HCT116 (cell line): ENCODE measurements at regions not wholly inside any gene's neighbourhood (a gene's known extent, or its start where the extent isn't known, plus 50 kb on each side); places are given as distances from the start of the nearest gene placed in this dataset.

Source experiments
- ATAC-seq: fragments of 200-7000 bp; cut with Tn5 transposase; 2 replicates; pipeline ENCODE4 v1.9.1; 2020; ENCODE audit warnings: mild to moderate bottlenecking, moderate library complexity
- BruUV-seq: library from RNA; stranded (reverse); fragments of 400-500 nt; replicated peaks from 2 replicates; lab custom pipeline; 2021; lab: Mats Ljungman, UMichigan
- CTCF ChIA-PET: fragments of 300-600 bp; sonication (Branson Sonifier 250); formaldehyde crosslinking; loops from one replicate; lab custom pipeline; 2021; ENCODE audit warnings: antibody characterized with exemption; lab: Charles Lee
- POLR2A ChIA-PET: fragments of 300-600, 350-600 bp; sonication (Branson Sonifier 250); formaldehyde crosslinking; loops from one replicate; lab custom pipeline; 2021; ENCODE audit warnings: antibody characterized with exemption; lab: Charles Lee
- RAD21 ChIA-PET, 2 experiments: fragments of 300-600 bp; sonication (Branson Sonifier 250); formaldehyde crosslinking; loops; one replicate each; lab custom pipeline; 2023; ENCODE audit warnings: low total read pairs in 2 of 2; ENCODE audit not compliant: uncharacterized antibody in 2 of 2, unreplicated experiment in 2 of 2, low non-redundant PET in 1 of 2; lab: Charles Lee
- DNase-seq: peaks from one replicate; pipeline ENCODE4 v3.0.0-alpha.2; 2010; ENCODE audit warnings: low read depth, low spot score
- H2AFZ ChIP-seq: fragments of 200-600 bp; shearing (Covaris generic), sonication (generic); 2 replicates; pipeline ENCODE4 v1.6.1; 2017; ENCODE audit warnings: low read depth, mixed run types, mixed read lengths, antibody characterized with exemption, low read length; ENCODE audit not compliant: poor library complexity, severe bottlenecking
- H3K27ac ChIP-seq: 2 replicates; pipeline ENCODE4 v1.5.1; 2012; ENCODE audit warnings: low read depth, low read length
- H3K27me3 ChIP-seq: fragments of 200-600 bp; sonication (generic); 2 replicates; pipeline ENCODE4 v1.6.1; 2016; ENCODE audit warnings: mixed run types, low read length, mixed read lengths; ENCODE audit not compliant: insufficient read depth
- H3K36me3 ChIP-seq, 2 experiments: fragments of 200-500 bp in 1 of 2; fragments of 200-600 bp in 1 of 2; sonication (Bioruptor generic) in 1 of 2; sonication (generic) in 1 of 2; 2 replicates each; pipeline versions ENCODE4 v1.5.1 to v1.6.1; 2014 to 2016; ENCODE audit warnings: low read length in 2 of 2, inconsistent platforms in 1 of 2, mixed read lengths in 1 of 2, mixed run types in 1 of 2; ENCODE audit not compliant: insufficient read depth in 2 of 2, control insufficient read depth in 1 of 2
- H3K4me1 ChIP-seq, 2 experiments: fragments of 200-600 bp in 1 of 2; sonication (generic) in 1 of 2; 2 replicates each; pipeline versions ENCODE4 v1.5.1 to v1.6.1; 2012 to 2017; ENCODE audit warnings: low read length in 2 of 2, inconsistent platforms in 1 of 2, mild to moderate bottlenecking in 1 of 2, mixed read lengths in 1 of 2, mixed run types in 1 of 2, moderate library complexity in 1 of 2; ENCODE audit not compliant: insufficient read depth in 2 of 2, control insufficient read depth in 1 of 2
- H3K4me2 ChIP-seq: fragments of 200-600 bp; sonication (generic); 2 replicates; pipeline ENCODE4 v1.6.1; 2017; ENCODE audit warnings: mixed run types, low read length, mixed read lengths
- H3K4me3 ChIP-seq, 2 experiments: fragments of 200-600 bp in 1 of 2; sonication (generic) in 1 of 2; replicated peaks in 1 of 2; 2 replicates each; pipeline ENCODE4 v1.5.1; 2011 to 2016; ENCODE audit warnings: low read length in 2 of 2, control low read depth in 1 of 2, low read depth in 1 of 2, mild to moderate bottlenecking in 1 of 2, mixed read lengths in 1 of 2, mixed run types in 1 of 2
- H3K79me2 ChIP-seq: fragments of 200-600 bp; sonication (generic); 2 replicates; pipeline ENCODE4 v1.6.1; 2017; ENCODE audit warnings: mild to moderate bottlenecking, mixed run types, low read length, moderate library complexity, mixed read lengths; ENCODE audit not compliant: insufficient read depth
- H3K9ac ChIP-seq: fragments of 200-600 bp; sonication (generic); 2 replicates; pipeline ENCODE4 v1.6.1; 2016; ENCODE audit warnings: low read length, mixed read lengths
- H3K9me2 ChIP-seq: fragments of 200-600 bp; sonication (generic), shearing (Covaris generic); 2 replicates; pipeline ENCODE4 v1.6.1; 2017; ENCODE audit warnings: mixed run types, mild to moderate bottlenecking, moderate library complexity; ENCODE audit not compliant: insufficient read depth
- H3K9me3 ChIP-seq, 2 experiments: fragments of 200-500 bp in 1 of 2; fragments of 200-600 bp in 1 of 2; sonication (Bioruptor generic) in 1 of 2; sonication (generic) in 1 of 2; 2 replicates each; pipeline ENCODE4 v1.6.1; 2014 to 2017; ENCODE audit warnings: low read length in 2 of 2, mixed read lengths in 2 of 2, inconsistent platforms in 1 of 2, low read depth in 1 of 2, mild to moderate bottlenecking in 1 of 2, mixed run types in 1 of 2, moderate library complexity in 1 of 2; ENCODE audit not compliant: control insufficient read depth in 1 of 2, insufficient read depth in 1 of 2
- H4K20me1 ChIP-seq: fragments of 200-600 bp; sonication (generic), shearing (Covaris generic); 2 replicates; pipeline ENCODE4 v1.6.1; 2017; ENCODE audit warnings: mixed run types, mild to moderate bottlenecking, moderate library complexity; ENCODE audit not compliant: insufficient read depth
- CTCF ChIP-seq, 3 experiments: fragments of 200-600 bp in 1 of 3; sonication (generic) in 1 of 3; IDR thresholded peaks in 2 of 3; conservative IDR thresholded peaks in 1 of 3; 2 replicates each; pipeline ENCODE4 v1.5.1; 2012 to 2017; ENCODE audit warnings: low read depth in 2 of 3, low read length in 2 of 3, antibody characterized with exemption in 1 of 3, borderline replicate concordance in 1 of 3, control low read depth in 1 of 3, mild to moderate bottlenecking in 1 of 3, mixed read lengths in 1 of 3, mixed run types in 1 of 3, moderate library complexity in 1 of 3; ENCODE audit not compliant: insufficient read depth in 1 of 3
- JUND ChIP-seq: IDR thresholded peaks from 2 replicates; pipeline ENCODE4 v1.6.1; 2012
- POLR2AphosphoS5 ChIP-seq: IDR thresholded peaks from 2 replicates; pipeline ENCODE4 v1.6.1; 2011; ENCODE audit warnings: mild to moderate bottlenecking, low read depth, low read length, moderate library complexity
- TCF7L2 ChIP-seq: IDR thresholded peaks from 2 replicates; pipeline ENCODE4 v1.7.0; 2011; ENCODE audit warnings: borderline replicate concordance, inconsistent platforms; ENCODE audit not compliant: insufficient read depth, insufficient read length; ENCODE audit errors: extremely low read depth
- ZNF274 ChIP-seq: fragments of 200-500 bp; sonication (Bioruptor generic); IDR thresholded peaks from 2 replicates; pipeline ENCODE4 v1.6.1; 2014; ENCODE audit warnings: mild to moderate bottlenecking, low read depth, low read length, inconsistent platforms
- intact Hi-C: fragments of 100-400 bp; cut with micrococcal nuclease; formaldehyde crosslinking; loops from 2 replicates; pipeline ENCODE4 v1.10.0; 2022
- TF ChIP-seq, protein P1 (sequence below): IDR thresholded peaks from 2 replicates; pipeline ENCODE4 v1.6.1; 2012; ENCODE audit warnings: low read depth
- TF ChIP-seq, protein P2 (sequence below): IDR thresholded peaks from 2 replicates; pipeline ENCODE4 v1.6.1; 2011; ENCODE audit warnings: mild to moderate bottlenecking, low read length, moderate library complexity; ENCODE audit not compliant: insufficient replicate concordance; ENCODE audit errors: extremely low read depth
- TF ChIP-seq, protein P3 (sequence below): IDR thresholded peaks from 2 replicates; pipeline ENCODE4 v1.6.1; 2012

DNA sequence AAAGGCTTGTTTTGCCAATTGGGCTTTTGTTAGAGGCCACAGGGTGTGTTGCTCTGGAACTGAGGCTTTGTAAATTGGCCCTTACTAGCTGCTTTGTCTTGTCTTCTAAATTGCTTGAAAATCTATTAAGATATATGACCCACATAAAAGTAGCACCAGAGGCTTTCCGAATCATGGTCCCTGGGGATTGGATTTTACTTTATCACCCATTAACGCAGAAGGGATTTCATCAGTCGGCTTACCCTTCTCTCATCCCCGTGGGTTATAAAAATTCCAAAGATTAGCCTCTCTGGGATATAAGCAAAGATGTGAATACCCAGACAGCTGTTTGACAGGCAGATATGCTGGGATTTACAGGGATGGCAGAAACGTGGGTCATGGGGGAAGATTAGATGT lies 98.3 kb upstream of the CHL1 start:
- Histone ChIP-seq H3K79me2 (no peaks in the 10 kb centered on the region), H3K36me3 (no peaks in the 10 kb centered on the region), H2AFZ (no peak overlapping the region), H3K4me1 (no peaks in the 10 kb centered on the region), H4K20me1 (no peaks in the 10 kb centered on the region), H3K27me3 (no peaks in the 10 kb centered on the region), H3K4me3 (no peak overlapping the region), H3K4me2 (no peak overlapping the region), H3K9me3 (peaks cover 10 to 16% of the 10 kb centered on the region in 2 experiments; a peak in 3 of 4 replicates), H3K27ac (no peak overlapping the region), H3K9me2 (no peaks in the 10 kb centered on the region), H3K9ac (no peak overlapping the region)
- no TSS peak for BruUV-seq
- TF ChIP-seq, protein P1, sequence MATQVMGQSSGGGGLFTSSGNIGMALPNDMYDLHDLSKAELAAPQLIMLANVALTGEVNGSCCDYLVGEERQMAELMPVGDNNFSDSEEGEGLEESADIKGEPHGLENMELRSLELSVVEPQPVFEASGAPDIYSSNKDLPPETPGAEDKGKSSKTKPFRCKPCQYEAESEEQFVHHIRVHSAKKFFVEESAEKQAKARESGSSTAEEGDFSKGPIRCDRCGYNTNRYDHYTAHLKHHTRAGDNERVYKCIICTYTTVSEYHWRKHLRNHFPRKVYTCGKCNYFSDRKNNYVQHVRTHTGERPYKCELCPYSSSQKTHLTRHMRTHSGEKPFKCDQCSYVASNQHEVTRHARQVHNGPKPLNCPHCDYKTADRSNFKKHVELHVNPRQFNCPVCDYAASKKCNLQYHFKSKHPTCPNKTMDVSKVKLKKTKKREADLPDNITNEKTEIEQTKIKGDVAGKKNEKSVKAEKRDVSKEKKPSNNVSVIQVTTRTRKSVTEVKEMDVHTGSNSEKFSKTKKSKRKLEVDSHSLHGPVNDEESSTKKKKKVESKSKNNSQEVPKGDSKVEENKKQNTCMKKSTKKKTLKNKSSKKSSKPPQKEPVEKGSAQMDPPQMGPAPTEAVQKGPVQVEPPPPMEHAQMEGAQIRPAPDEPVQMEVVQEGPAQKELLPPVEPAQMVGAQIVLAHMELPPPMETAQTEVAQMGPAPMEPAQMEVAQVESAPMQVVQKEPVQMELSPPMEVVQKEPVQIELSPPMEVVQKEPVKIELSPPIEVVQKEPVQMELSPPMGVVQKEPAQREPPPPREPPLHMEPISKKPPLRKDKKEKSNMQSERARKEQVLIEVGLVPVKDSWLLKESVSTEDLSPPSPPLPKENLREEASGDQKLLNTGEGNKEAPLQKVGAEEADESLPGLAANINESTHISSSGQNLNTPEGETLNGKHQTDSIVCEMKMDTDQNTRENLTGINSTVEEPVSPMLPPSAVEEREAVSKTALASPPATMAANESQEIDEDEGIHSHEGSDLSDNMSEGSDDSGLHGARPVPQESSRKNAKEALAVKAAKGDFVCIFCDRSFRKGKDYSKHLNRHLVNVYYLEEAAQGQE = no peak
- TF ChIP-seq JUND (no peak), POLR2AphosphoS5 (no peak), CTCF (IDR thresholded peaks at IDR 0.05 in 2 of 3, conservative IDR thresholded peaks at IDR 0.05 in 1 of 3; ENCODE audit: borderline replicate concordance in 1 of 3, insufficient read depth in 1 of 3, low read depth in 2 of 3, low read length in 2 of 3) (no peak), TCF7L2 (no peak), ZNF274 (no peak)
- TF ChIP-seq, protein P2, sequence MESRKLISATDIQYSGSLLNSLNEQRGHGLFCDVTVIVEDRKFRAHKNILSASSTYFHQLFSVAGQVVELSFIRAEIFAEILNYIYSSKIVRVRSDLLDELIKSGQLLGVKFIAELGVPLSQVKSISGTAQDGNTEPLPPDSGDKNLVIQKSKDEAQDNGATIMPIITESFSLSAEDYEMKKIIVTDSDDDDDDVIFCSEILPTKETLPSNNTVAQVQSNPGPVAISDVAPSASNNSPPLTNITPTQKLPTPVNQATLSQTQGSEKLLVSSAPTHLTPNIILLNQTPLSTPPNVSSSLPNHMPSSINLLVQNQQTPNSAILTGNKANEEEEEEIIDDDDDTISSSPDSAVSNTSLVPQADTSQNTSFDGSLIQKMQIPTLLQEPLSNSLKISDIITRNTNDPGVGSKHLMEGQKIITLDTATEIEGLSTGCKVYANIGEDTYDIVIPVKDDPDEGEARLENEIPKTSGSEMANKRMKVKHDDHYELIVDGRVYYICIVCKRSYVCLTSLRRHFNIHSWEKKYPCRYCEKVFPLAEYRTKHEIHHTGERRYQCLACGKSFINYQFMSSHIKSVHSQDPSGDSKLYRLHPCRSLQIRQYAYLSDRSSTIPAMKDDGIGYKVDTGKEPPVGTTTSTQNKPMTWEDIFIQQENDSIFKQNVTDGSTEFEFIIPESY = no peak
- TF ChIP-seq, protein P3, sequence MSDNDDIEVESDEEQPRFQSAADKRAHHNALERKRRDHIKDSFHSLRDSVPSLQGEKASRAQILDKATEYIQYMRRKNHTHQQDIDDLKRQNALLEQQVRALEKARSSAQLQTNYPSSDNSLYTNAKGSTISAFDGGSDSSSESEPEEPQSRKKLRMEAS = no peak
- intact Hi-C loops = no loop called here
- ChIA-PET CTCF (no interaction called here), POLR2A (no interaction called here), RAD21 (no interaction called here)
- DNase-seq (no peak), ATAC-seq (no peak)
